ENCODE measurements at regions not wholly inside any gene's neighbourhood (a gene's known extent, or its start where the extent isn't known, plus 50 kb on each side); places are given as distances from the start of the nearest gene placed in this dataset.

GRCh38 chr1:164479242-164479641 is 79.7 kb upstream of the PBX1 start:
- no peak for FAIRE-seq
- H3K36me3 Mint-ChIP-seq (ENCODE audit: low read depth, unreplicated experiment), result no peaks in the 10 kb centered on the region
- no peaks in the 10 kb centered on the region for H3K9me3 Mint-ChIP-seq (ENCODE audit: unreplicated experiment)

GRCh38 chr1:164480285-164480907 is 78.6 kb upstream of the PBX1 start:
- no peak overlapping the region for H3K4me3 Mint-ChIP-seq (ENCODE audit: unreplicated experiment)
- H3K79me2 ChIP-seq (ENCODE audit: insufficient read depth, low read length), result no peaks in the 10 kb centered on the region
- H3K4me1 ChIP-seq (ENCODE audit: insufficient read depth, low read length), result no peaks in the 10 kb centered on the region
- no peaks in the 10 kb centered on the region for H3K9me3 ChIP-seq (ENCODE audit: insufficient read depth, low read depth, low read length)
- H4K20me1 ChIP-seq (ENCODE audit: insufficient read depth, low read length), result no peaks in the 10 kb centered on the region
- H3K9me3 Mint-ChIP-seq (ENCODE audit: unreplicated experiment), result no peaks in the 10 kb centered on the region
- DNase-seq (ENCODE audit: low read depth), result no peak
- H3K27ac Mint-ChIP-seq (ENCODE audit: unreplicated experiment), result no peak overlapping the region
- no peaks in the 10 kb centered on the region for H3K36me3 ChIP-seq (ENCODE audit: insufficient read depth, low read length)
- H3K4me1 Mint-ChIP-seq (ENCODE audit: low read depth, unreplicated experiment), result peaks cover 2% of the 10 kb centered on the region
- H3K4me2 ChIP-seq (ENCODE audit: low read length), result no peak overlapping the region
- H3K27me3 ChIP-seq (ENCODE audit: insufficient read depth, low read length), result no peaks in the 10 kb centered on the region
- H3K27ac ChIP-seq (ENCODE audit: low read depth, low read length), result no peak overlapping the region
- no peak overlapping the region for H2AFZ ChIP-seq (ENCODE audit: low read depth, low read length)
- H3K9ac ChIP-seq (ENCODE audit: low read length), result no peak overlapping the region
- FAIRE-seq, result no peak
- H3K36me3 Mint-ChIP-seq (ENCODE audit: low read depth, unreplicated experiment), result no peaks in the 10 kb centered on the region
- H3K27me3 Mint-ChIP-seq (ENCODE audit: low read depth, unreplicated experiment), result peaks cover 4% of the 10 kb centered on the region
- TF ChIP-seq CTCF (IDR thresholded peaks at IDR 0.05; ENCODE audit: insufficient read depth, low read depth, low read length), result no peak
- TF ChIP-seq EZH2 (IDR thresholded peaks at IDR 0.05; ENCODE audit: insufficient read depth, low read length), result no peak
- H3K4me3 ChIP-seq (ENCODE audit: insufficient read depth, low read depth, low read length), result no peak overlapping the region

More at GRCh38 chr1:164479242-164479641, 79.7 kb upstream of the PBX1 start:
- Mint-ChIP-seq H3K4me1 (ENCODE audit: low read depth, unreplicated experiment) (no peaks in the 10 kb centered on the region), H3K4me3 (ENCODE audit: unreplicated experiment) (no peak overlapping the region), H3K27ac (ENCODE audit: unreplicated experiment) (no peak overlapping the region), H3K27me3 (ENCODE audit: low read depth, unreplicated experiment) (no peaks in the 10 kb centered on the region)
- Histone ChIP-seq H3K9me3 (ENCODE audit: insufficient read depth, low read depth, low read length) (no peaks in the 10 kb centered on the region), H3K9ac (ENCODE audit: low read length) (no peak overlapping the region), H3K4me2 (ENCODE audit: low read length) (no peak overlapping the region), H4K20me1 (ENCODE audit: insufficient read depth, low read length) (no peaks in the 10 kb centered on the region), H3K27ac (ENCODE audit: low read depth, low read length) (no peak overlapping the region), H3K79me2 (ENCODE audit: insufficient read depth, low read length) (no peaks in the 10 kb centered on the region), H3K27me3 (ENCODE audit: insufficient read depth, low read length) (no peaks in the 10 kb centered on the region), H3K36me3 (ENCODE audit: insufficient read depth, low read length) (no peaks in the 10 kb centered on the region), H2AFZ (ENCODE audit: low read depth, low read length) (no peak overlapping the region), H3K4me3 (ENCODE audit: insufficient read depth, low read depth, low read length) (no peak overlapping the region), H3K4me1 (ENCODE audit: insufficient read depth, low read length) (no peaks in the 10 kb centered on the region)
- TF ChIP-seq CTCF (IDR thresholded peaks at IDR 0.05; ENCODE audit: insufficient read depth, low read depth, low read length) (no peak), EZH2 (IDR thresholded peaks at IDR 0.05; ENCODE audit: insufficient read depth, low read length) (no peak)
- no peak for DNase-seq (ENCODE audit: low read depth)

GRCh38 chr1:164495905-164496304 is 63.1 kb upstream of the PBX1 start:
- no peak overlapping the region for H3K4me3 Mint-ChIP-seq (ENCODE audit: unreplicated experiment)
- H3K4me1 Mint-ChIP-seq (ENCODE audit: low read depth, unreplicated experiment), result peaks cover 2% of the 10 kb centered on the region
- no peaks in the 10 kb centered on the region for H3K36me3 Mint-ChIP-seq (ENCODE audit: low read depth, unreplicated experiment)
- no peak for TF ChIP-seq CTCF (IDR thresholded peaks at IDR 0.05; ENCODE audit: insufficient read depth, low read depth, low read length)
- TF ChIP-seq EZH2 (IDR thresholded peaks at IDR 0.05; ENCODE audit: insufficient read depth, low read length), result no peak
- H4K20me1 ChIP-seq (ENCODE audit: insufficient read depth, low read length), result no peaks in the 10 kb centered on the region
- no peak overlapping the region for H2AFZ ChIP-seq (ENCODE audit: low read depth, low read length)
- peaks cover 2% of the 10 kb centered on the region for H3K9me3 Mint-ChIP-seq (ENCODE audit: unreplicated experiment)
- H3K27ac ChIP-seq (ENCODE audit: low read depth, low read length), result no peak overlapping the region
- no peaks in the 10 kb centered on the region for H3K4me1 ChIP-seq (ENCODE audit: insufficient read depth, low read length)
- no peak overlapping the region for H3K4me3 ChIP-seq (ENCODE audit: insufficient read depth, low read depth, low read length)
- H3K36me3 ChIP-seq (ENCODE audit: insufficient read depth, low read length), result no peaks in the 10 kb centered on the region
- DNase-seq (ENCODE audit: low read depth), result no peak
- no peaks in the 10 kb centered on the region for H3K79me2 ChIP-seq (ENCODE audit: insufficient read depth, low read length)
- H3K9ac ChIP-seq (ENCODE audit: low read length), result no peak overlapping the region
- no peak for FAIRE-seq
- no peaks in the 10 kb centered on the region for H3K9me3 ChIP-seq (ENCODE audit: insufficient read depth, low read depth, low read length)
- no peak overlapping the region for H3K27ac Mint-ChIP-seq (ENCODE audit: unreplicated experiment)
- no peak overlapping the region for H3K4me2 ChIP-seq (ENCODE audit: low read length)
- peaks cover 2% of the 10 kb centered on the region for H3K27me3 Mint-ChIP-seq (ENCODE audit: low read depth, unreplicated experiment)
- no peaks in the 10 kb centered on the region for H3K27me3 ChIP-seq (ENCODE audit: insufficient read depth, low read length)

All from astrocyte (in vitro differentiated cells and primary cell).